B cell (primary cell): ENCODE measurements at regions not wholly inside any gene's neighbourhood (a gene's known extent, or its start where the extent isn't known, plus 50 kb on each side); places are given as distances from the start of the nearest gene placed in this dataset.

Experiments used
- ATAC-seq: fragments of 200-7000 bp; cut with Tn5 transposase; one replicate; pipeline ENCODE4 v1.10.0; 2021; ENCODE audit warnings: low read depth, mild to moderate bottlenecking, moderate number of reproducible peaks, moderate library complexity
- CTCF ChIA-PET: fragments of 350-600 bp; sonication (Branson Sonifier 250); formaldehyde crosslinking; loops from one replicate; lab custom pipeline; 2021; ENCODE audit warnings: antibody characterized with exemption, inconsistent platforms; lab: Charles Lee
- POLR2A ChIA-PET: fragments of 350-600 bp; sonication (Branson Sonifier 250); formaldehyde crosslinking; loops from one replicate; lab custom pipeline; 2021; ENCODE audit warnings: antibody characterized with exemption; lab: Charles Lee
- DNase-seq: peaks from one replicate; pipeline ENCODE4 v3.0.0; 2013
- H2AFZ ChIP-seq: 2 replicates; pipeline ENCODE4 v1.6.1; 2012; ENCODE audit warnings: mild to moderate bottlenecking, low read depth, low read length; ENCODE audit not compliant: insufficient read depth, poor library complexity, severe bottlenecking
- H3K27ac ChIP-seq, 2 donors: 1 replicate in 1 of 2; 2 replicates in 1 of 2; pipeline ENCODE4 v1.5.1; 2012 to 2013; ENCODE audit warnings: low read length in 2 of 2, mild to moderate bottlenecking in 2 of 2, moderate library complexity in 1 of 2
- H3K27me3 ChIP-seq, 4 experiments: fragments of 200-600 bp in 1 of 4; sonication (generic) in 1 of 4; replicated peaks in 1 of 4; 1 replicate in 2 of 4; 2 replicates in 2 of 4; pipeline versions ENCODE4 v1.6.1 to v1.7.0; 2013 to 2016; ENCODE audit warnings: low read length in 3 of 4, mild to moderate bottlenecking in 2 of 4, mixed read lengths in 1 of 4, moderate library complexity in 1 of 4; ENCODE audit not compliant: insufficient read depth in 4 of 4, control insufficient read depth in 3 of 4; ENCODE audit errors: control extremely low read depth in 1 of 4
- H3K36me3 ChIP-seq, 2 experiments: replicated peaks in 1 of 2; 1 replicate in 1 of 2; 2 replicates in 1 of 2; pipeline versions ENCODE4 v1.6.1 to v1.7.1; 2013; ENCODE audit warnings: low read length in 1 of 2; ENCODE audit not compliant: insufficient read depth in 2 of 2, control insufficient read depth in 1 of 2; ENCODE audit errors: control extremely low read depth in 1 of 2, extremely low read depth in 1 of 2
- H3K4me1 ChIP-seq, 2 donors: fragments of 200-600 bp in 1 of 2; sonication (generic) in 1 of 2; 1 replicate in 1 of 2; 2 replicates in 1 of 2; pipeline versions ENCODE4 v1.5.1 to v1.6.1; 2013 to 2017; ENCODE audit warnings: low read length in 2 of 2; ENCODE audit not compliant: control insufficient read depth in 2 of 2, insufficient read depth in 2 of 2
- H3K4me2 ChIP-seq: replicated peaks from 2 replicates; pipeline ENCODE3; 2012; ENCODE audit warnings: mild to moderate bottlenecking, low read depth, low read length; ENCODE audit not compliant: poor library complexity, severe bottlenecking
- H3K4me3 ChIP-seq, 5 experiments: fragments of 200-600 bp in 1 of 5; sonication (generic) in 1 of 5; 1 replicate in 3 of 5; 2 replicates in 2 of 5; pipeline versions ENCODE4 v1.5.1 to v1.7.0; 2011 to 2016; ENCODE audit warnings: low read length in 4 of 5, mild to moderate bottlenecking in 4 of 5, low read depth in 2 of 5, control low read depth in 1 of 5, moderate library complexity in 1 of 5; ENCODE audit not compliant: insufficient read depth in 1 of 5; ENCODE audit errors: control extremely low read depth in 1 of 5, extremely low read depth in 1 of 5
- H3K79me2 ChIP-seq: fragments of 200-600 bp; sonication (generic); one replicate; pipeline ENCODE4 v1.6.0; 2016; ENCODE audit warnings: low read length; ENCODE audit not compliant: control insufficient read depth, insufficient read depth
- H3K9ac ChIP-seq: fragments of 200-600 bp; sonication (generic); 2 replicates; pipeline ENCODE4 v1.6.1; 2017; ENCODE audit warnings: mild to moderate bottlenecking, low read length, moderate library complexity
- H3K9me3 ChIP-seq, 3 donors: one replicate each; pipeline versions ENCODE4 v1.6.1 to v1.7.1; 2013; ENCODE audit warnings: low read length in 2 of 3; ENCODE audit not compliant: control insufficient read depth in 2 of 3, insufficient read depth in 1 of 3; ENCODE audit errors: control extremely low read depth in 1 of 3
- H4K20me1 ChIP-seq: 2 replicates; pipeline ENCODE4 v1.6.0; 2012; ENCODE audit warnings: mild to moderate bottlenecking, low read length; ENCODE audit not compliant: insufficient read depth, control insufficient read depth, poor library complexity, severe bottlenecking
- H3K27ac Mint-ChIP-seq: one replicate; pipeline ENCODE4 v1.8.0; 2021; ENCODE audit warnings: mixed read lengths
- H3K27me3 Mint-ChIP-seq: one replicate; pipeline ENCODE4 v1.8.0; 2021; ENCODE audit warnings: mixed read lengths
- H3K4me1 Mint-ChIP-seq: one replicate; pipeline ENCODE4 v1.8.0; 2021; ENCODE audit warnings: mixed read lengths
- H3K4me3 Mint-ChIP-seq: one replicate; pipeline ENCODE4 v1.8.0; 2021; ENCODE audit warnings: mixed read lengths
- H3K9me3 Mint-ChIP-seq: one replicate; pipeline ENCODE4 v1.8.0; 2022; ENCODE audit warnings: mixed read lengths; ENCODE audit not compliant: insufficient read depth
- CTCF ChIP-seq: fragments of 200-600 bp; IDR thresholded peaks from one replicate; pipeline ENCODE4 v1.8.0; 2022; ENCODE audit warnings: antibody characterized with exemption, mild to moderate bottlenecking
- EZH2 ChIP-seq: IDR thresholded peaks from 2 replicates; pipeline ENCODE4 v1.6.1; 2012; ENCODE audit warnings: borderline replicate concordance, low read depth, mild to moderate bottlenecking, moderate library complexity, low read length; ENCODE audit not compliant: insufficient read depth, poor library complexity, severe bottlenecking
- WGBS: methylation state at CpG from one replicate; pipeline ENCODE4 v1.1.5; 2013; ENCODE audit warnings: missing lambda C conversion rate; ENCODE audit not compliant: insufficient coverage; 5-methylcytosine and 5-hydroxymethylcytosine counted together
- intact Hi-C: fragments of 100-400 bp; cut with micrococcal nuclease; formaldehyde crosslinking; loops from one replicate; pipeline ENCODE4 v1.10.0; 2022

DNA sequence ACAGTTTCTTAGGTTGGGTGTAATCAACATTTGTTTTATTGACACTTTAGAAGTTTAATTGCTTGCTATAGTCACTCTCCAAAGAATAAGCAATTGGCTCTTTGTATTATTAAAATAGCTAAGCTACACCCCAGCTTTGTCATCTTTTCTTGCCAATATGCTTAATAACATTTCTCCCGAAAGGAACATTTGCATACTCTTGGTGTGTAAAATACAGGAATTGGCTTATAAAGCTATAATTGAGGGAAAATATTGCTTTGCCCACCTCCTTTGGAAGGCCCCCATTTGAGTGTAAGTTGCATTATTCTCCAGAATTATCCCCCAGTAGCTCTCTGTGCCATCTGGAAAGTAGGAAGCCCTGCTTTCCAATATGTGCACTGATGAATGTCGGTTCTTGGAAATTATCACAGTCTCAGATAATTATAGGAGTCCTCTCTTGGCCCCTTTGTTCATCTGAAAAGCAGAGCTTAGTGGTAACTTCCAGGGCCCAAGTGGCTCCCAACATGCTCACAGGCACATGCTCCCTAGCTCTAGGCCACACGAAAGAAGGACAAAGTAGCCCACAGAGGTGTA, 92.4 kb upstream of the B3GAT2 start:
- H4K20me1 ChIP-seq = no peaks in the 10 kb centered on the region
- no peak overlapping the region for H3K27ac ChIP-seq
- H2AFZ ChIP-seq = no peak overlapping the region
- H3K27ac Mint-ChIP-seq = no peak overlapping the region
- no peaks in the 10 kb centered on the region for H3K9me3 Mint-ChIP-seq
- no peaks in the 10 kb centered on the region for H3K4me1 Mint-ChIP-seq
- H3K27me3 Mint-ChIP-seq = peaks cover 4% of the 10 kb centered on the region
- no peaks in the 10 kb centered on the region for H3K27me3 ChIP-seq
- no peaks in the 10 kb centered on the region for H3K79me2 ChIP-seq
- no peak overlapping the region for H3K9ac ChIP-seq
- no peak for ATAC-seq
- H3K9me3 ChIP-seq = no peaks in the 10 kb centered on the region
- no peak for TF ChIP-seq EZH2
- no peak for TF ChIP-seq CTCF
- no peak overlapping the region for H3K4me3 ChIP-seq
- ChIA-PET POLR2A (no interaction called here), CTCF (no interaction called here)
- 100% methylated on average over 1 of the region's 3 CpGs for WGBS
- no peaks in the 10 kb centered on the region for H3K4me1 ChIP-seq
- DNase-seq = no peak
- intact Hi-C loops = no loop called here
- H3K36me3 ChIP-seq = no peaks in the 10 kb centered on the region
- no peak overlapping the region for H3K4me3 Mint-ChIP-seq
- H3K4me2 ChIP-seq = no peak overlapping the region

DNA sequence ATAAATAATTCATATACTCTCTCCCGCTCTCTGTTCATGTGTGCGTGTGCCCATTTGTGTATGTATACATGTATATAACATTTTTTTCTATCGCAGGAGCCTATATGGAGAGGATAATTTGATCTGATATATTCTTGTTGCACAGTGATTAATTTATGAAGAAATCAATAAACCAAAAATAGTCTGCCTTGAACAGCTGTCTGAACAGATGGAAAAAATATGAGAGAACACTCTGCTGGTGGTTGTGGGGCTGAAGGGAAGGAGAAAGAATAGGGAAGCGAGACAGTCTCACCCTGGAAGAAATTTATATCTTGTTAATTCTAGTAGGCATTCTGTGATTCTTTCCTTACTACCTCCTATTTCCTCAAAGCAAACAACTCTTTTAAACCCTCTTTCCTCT, 96.6 kb upstream of the B3GAT2 start:
- no peak overlapping the region for H3K4me2 ChIP-seq
- Mint-ChIP-seq H3K9me3 (no peaks in the 10 kb centered on the region), H3K27ac (no peak overlapping the region), H3K4me3 (no peak overlapping the region), H3K4me1 (no peaks in the 10 kb centered on the region), H3K27me3 (no peaks in the 10 kb centered on the region)
- no peaks in the 10 kb centered on the region for H4K20me1 ChIP-seq
- POLR2A ChIA-PET = no interaction called here
- WGBS = no CpG with 5 or more reads among the region's 4 CpGs
- H2AFZ ChIP-seq = no peak overlapping the region
- no peak for TF ChIP-seq EZH2
- TF ChIP-seq CTCF = no peak
- intact Hi-C loops = no loop called here
- DNase-seq = no peak
- no peak overlapping the region for H3K27ac ChIP-seq
- no peak for ATAC-seq
- H3K9me3 ChIP-seq = no peaks in the 10 kb centered on the region
- no peaks in the 10 kb centered on the region for H3K36me3 ChIP-seq
- no peak overlapping the region for H3K4me3 ChIP-seq
- no peaks in the 10 kb centered on the region for H3K27me3 ChIP-seq
- no peaks in the 10 kb centered on the region for H3K79me2 ChIP-seq
- CTCF ChIA-PET = no interaction called here
- no peaks in the 10 kb centered on the region for H3K4me1 ChIP-seq
- H3K9ac ChIP-seq = no peak overlapping the region
